Prostate gland (tissue), 2 donors: ENCODE measurements at regions not wholly inside any gene's neighbourhood (a gene's known extent, or its start where the extent isn't known, plus 50 kb on each side); places are given as distances from the start of the nearest gene placed in this dataset.

ENCODE experiments used
- CTCF ChIP-seq, 4 experiments: fragments of 200-600 bp in 2 of 4; fragments of 450-650 bp in 2 of 4; sonication (generic) in 2 of 4; IDR thresholded peaks; 1 replicate in 3 of 4; 2 replicates in 1 of 4; pipeline ENCODE4 v1.5.1; 2016 to 2019; ENCODE audit warnings: antibody characterized with exemption in 4 of 4, mild to moderate bottlenecking in 2 of 4, moderate library complexity in 2 of 4
- POLR2A ChIP-seq: fragments of 450-650 bp; IDR thresholded peaks from one replicate; pipeline ENCODE4 v1.6.1; 2016; ENCODE audit warnings: antibody characterized with exemption, mild to moderate bottlenecking
- POLR2AphosphoS5 ChIP-seq: sonication (generic); formaldehyde crosslinking; IDR thresholded peaks from one replicate; pipeline ENCODE4 v1.6.1; 2017; ENCODE audit warnings: antibody characterized with exemption

DNA sequence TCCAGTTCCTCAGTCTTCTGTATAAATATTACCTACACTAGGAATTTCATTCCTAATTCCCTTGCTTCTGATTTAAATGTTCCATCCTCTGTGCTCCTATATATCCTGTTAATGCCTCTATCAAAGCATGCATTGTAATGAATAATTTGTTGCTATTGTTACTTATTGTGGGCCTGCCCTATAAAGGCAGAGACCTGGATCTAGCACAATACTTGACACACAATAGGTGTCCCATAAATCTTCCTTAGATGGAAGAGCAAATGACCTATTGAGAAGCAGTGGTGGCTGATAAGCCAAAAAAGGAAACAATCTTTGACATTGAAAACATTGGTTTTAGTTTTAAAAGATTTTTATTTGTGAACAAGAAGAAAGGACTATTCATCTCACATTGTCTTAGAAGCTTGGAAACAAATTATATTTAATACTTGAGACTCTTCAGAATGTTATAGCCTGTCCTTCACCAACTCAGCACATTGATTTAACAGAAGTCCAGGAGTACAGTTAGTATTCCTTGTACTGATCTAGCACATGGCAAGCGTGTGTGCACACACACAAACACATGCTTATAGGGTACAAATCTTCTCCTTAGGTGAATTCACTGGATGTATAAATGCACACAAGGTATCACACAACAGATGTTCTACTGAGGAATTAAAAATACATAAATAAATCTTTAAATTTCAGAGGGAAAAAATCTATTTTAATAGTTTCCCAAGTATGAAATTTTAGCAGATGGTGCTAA is 135.9 kb downstream of the DUSP6 start:
- TF ChIP-seq CTCF (IDR thresholded peaks at IDR 0.05), result no peak
- no peak for TF ChIP-seq POLR2A
- TF ChIP-seq POLR2AphosphoS5, result no peak
